ENCODE measurements at regions not wholly inside any gene's neighbourhood (a gene's known extent, or its start where the extent isn't known, plus 50 kb on each side); places are given as distances from the start of the nearest gene placed in this dataset.

GRCh38 chr1:18007391-18008041 is 100.1 kb upstream of the IGSF21 start:
- TF ChIP-seq, protein P1, sequence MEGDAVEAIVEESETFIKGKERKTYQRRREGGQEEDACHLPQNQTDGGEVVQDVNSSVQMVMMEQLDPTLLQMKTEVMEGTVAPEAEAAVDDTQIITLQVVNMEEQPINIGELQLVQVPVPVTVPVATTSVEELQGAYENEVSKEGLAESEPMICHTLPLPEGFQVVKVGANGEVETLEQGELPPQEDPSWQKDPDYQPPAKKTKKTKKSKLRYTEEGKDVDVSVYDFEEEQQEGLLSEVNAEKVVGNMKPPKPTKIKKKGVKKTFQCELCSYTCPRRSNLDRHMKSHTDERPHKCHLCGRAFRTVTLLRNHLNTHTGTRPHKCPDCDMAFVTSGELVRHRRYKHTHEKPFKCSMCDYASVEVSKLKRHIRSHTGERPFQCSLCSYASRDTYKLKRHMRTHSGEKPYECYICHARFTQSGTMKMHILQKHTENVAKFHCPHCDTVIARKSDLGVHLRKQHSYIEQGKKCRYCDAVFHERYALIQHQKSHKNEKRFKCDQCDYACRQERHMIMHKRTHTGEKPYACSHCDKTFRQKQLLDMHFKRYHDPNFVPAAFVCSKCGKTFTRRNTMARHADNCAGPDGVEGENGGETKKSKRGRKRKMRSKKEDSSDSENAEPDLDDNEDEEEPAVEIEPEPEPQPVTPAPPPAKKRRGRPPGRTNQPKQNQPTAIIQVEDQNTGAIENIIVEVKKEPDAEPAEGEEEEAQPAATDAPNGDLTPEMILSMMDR (conservative IDR thresholded peaks at IDR 0.05; ENCODE audit: low read depth, low read length) = no peak
- TF ChIP-seq EZH2 (IDR thresholded peaks at IDR 0.05; ENCODE audit: borderline replicate concordance, low read depth, low read length, poor library complexity, severe bottlenecking) = no peak
